HEK293 (cell line): ENCODE measurements at regions not wholly inside any gene's neighbourhood (a gene's known extent, or its start where the extent isn't known, plus 50 kb on each side); places are given as distances from the start of the nearest gene placed in this dataset.

Experiments
- CTCF ChIP-seq: fragments of 450-650 bp; formaldehyde crosslinking; IDR thresholded peaks from 2 replicates; pipeline ENCODE4 v1.5.1; 2016; ENCODE audit warnings: missing biosample characterization, missing genetic modification characterization
- ZNF211 ChIP-seq: fragments of 450-650 bp; formaldehyde crosslinking; IDR thresholded peaks from 2 replicates; pipeline ENCODE4 v1.5.1; 2016; ENCODE audit warnings: low read depth, missing biosample characterization, missing genetic modification characterization
- ZNF266 ChIP-seq: fragments of 450-650 bp; formaldehyde crosslinking; IDR thresholded peaks from 2 replicates; pipeline ENCODE4 v1.5.1; 2016; ENCODE audit warnings: missing biosample characterization, missing genetic modification characterization, low read depth
- ZNF274 ChIP-seq, 2 experiments: fragments of 200-500 bp in 1 of 2; fragments of 450-650 bp in 1 of 2; sonication (Bioruptor generic) in 1 of 2; formaldehyde crosslinking in 1 of 2; IDR thresholded peaks; 2 replicates each; pipeline versions ENCODE4 v1.5.1 to v1.6.1; 2014 to 2016; ENCODE audit warnings: borderline replicate concordance in 1 of 2, inconsistent platforms in 1 of 2, low read length in 1 of 2, missing biosample characterization in 1 of 2, missing genetic modification characterization in 1 of 2
- ZNF501 ChIP-seq: fragments of 450-650 bp; formaldehyde crosslinking; IDR thresholded peaks from 2 replicates; pipeline ENCODE4 v1.5.1; 2016; ENCODE audit warnings: missing biosample characterization, missing genetic modification characterization

- TF ChIP-seq ZNF274 (IDR thresholded peaks at IDR 0.05; ENCODE audit: low read length) (no peak), ZNF274 (tag by site-specific recombination; IDR thresholded peaks at IDR 0.05; ENCODE audit: borderline replicate concordance) (no peak), CTCF (tag by site-specific recombination) (no peak), ZNF501 (tag by site-specific recombination) (no peak), ZNF266 (tag by site-specific recombination) (no peak), ZNF211 (tag by site-specific recombination) (no peak)
Measured at GRCh38 chr1:212539737-212540430, 68.7 kb upstream of the ATF3 start.
